Activated CD4-positive, CD25-positive, alpha-beta regulatory T cell treated with anti-CD3 and anti-CD28 coated beads, Interleukin-2, amount 50 U/mL, for 72 hours (primary cell): ENCODE measurements at regions not wholly inside any gene's neighbourhood (a gene's known extent, or its start where the extent isn't known, plus 50 kb on each side); places are given as distances from the start of the nearest gene placed in this dataset.
"Not testable (repeated sequence)": the region's sequence is repeated elsewhere in the genome, so short reads cannot be mapped to it uniquely, and the experiment has no call there.

Source experiments
- DNase-seq: peaks from one replicate; pipeline ENCODE4 v3.0.0; 2021

DNA sequence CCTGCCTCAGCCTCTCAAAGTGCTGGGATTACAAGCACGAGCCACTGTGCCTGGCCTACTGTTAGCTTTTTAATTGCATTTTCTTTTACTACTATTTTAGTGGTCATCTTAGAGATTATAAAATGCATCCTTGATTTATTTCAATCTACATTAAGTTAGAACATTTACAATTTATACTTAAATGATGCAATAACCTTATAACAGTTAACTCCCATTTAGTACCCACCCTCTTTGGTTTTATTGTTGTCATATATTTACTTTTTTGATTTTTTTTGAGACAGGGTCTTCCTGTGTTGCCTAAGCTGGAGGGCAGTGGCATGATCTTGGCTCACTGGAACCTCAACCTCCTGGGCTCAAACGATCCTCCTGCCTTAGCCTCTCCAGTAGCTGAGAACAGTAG, 77.3 kb downstream of the PPCDC start:
- no peak for DNase-seq

DNA sequence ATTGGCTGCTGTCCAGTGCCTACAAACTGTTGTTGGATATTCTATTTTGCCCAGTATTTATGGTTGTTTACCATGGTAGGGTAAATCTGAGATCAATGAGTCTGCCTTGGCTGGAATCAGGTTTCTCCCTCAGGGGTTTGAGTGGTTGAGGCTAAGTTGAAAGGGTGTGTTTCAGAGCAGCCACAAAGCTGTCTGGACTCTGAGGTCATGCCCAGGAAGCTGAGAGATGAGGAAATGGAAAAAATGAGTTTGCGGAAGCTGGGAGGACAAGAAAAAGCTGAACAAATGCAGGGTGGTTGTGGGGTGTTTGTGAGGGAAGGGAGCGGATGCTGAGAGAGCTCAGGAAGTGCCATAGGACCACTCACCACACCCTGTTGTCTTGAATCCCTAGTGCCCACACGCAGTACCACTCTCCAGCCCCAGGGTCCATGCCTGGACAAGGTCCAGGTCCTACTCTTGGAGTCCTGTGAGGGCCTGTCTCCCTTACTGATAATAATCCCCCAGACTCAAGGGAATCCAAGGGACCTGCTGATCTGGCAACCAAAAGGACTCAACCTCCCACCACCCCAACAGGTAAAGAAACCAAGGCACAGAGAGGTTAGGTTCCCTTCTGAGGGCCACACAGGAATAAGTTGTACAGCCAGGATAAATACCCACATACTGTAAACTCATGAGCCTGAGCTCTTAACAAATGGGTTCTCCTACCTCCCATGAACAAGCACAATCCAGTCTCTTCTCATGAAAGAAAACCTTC, 81.6 kb downstream of the PPCDC start:
- DNase-seq, result no peak

DNA sequence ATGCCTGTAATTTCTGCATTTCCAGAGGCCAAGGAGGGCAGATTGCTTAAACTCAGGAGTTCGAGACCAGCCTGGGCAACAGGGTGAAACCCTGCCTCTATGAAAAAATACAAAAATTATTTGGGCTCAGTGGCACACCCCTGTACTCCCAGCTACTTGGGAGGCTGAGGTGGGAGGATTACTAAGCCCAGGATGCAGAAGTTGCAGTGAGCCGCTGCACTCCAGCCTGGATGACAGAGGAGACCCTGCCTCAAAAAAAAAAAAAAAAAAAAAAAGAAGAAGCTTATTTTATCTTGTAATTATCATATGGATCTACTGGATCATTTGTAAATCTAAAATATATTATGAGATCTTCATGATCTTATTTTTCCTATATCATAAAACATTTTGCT, 84.1 kb downstream of the PPCDC start:
- no peak for DNase-seq

DNA sequence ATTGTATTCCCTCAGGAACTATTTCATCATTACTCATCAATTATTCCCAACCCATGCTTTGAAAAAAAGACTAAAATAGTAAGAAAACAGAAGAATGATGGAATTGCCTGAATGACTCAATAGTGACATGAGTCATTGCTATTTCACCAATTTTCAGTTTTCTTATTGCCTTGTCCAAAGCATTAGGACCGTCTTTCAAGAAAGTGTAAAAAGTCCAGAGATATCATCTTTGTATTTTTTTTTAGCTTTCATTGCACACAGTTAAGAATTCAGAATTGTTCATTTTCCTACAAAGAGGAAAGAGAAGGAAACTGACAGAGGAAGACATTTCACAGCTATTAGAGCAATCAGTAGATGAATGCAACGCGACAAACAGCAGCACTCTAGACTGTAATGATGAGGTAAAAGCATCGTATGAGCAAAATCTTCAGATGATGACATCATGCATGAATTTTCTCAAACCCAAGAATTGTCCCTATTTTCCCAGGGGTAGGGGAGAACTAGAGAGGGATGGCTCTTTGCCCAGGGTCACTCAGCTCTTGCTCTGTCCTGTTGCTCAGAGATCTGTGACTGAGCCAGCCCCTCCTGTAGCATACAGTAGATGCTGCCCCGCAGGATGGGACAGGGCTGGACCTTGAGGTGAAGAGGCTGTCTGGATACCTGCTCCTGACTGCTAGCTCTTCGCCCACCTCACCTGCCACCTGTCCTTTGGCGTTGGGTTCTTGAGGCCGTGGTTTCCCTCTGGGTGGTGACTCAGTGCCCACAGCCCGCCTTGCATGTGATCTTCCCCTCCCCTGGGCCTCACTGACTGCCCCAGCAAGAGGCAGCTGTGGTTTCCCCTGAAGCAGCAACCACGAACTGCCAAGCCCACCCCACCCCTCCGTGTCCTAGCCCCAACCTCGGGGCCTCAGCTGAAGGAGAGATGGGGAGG, 84.8 kb downstream of the PPCDC start:
- DNase-seq, result peak; percentile 69

DNA sequence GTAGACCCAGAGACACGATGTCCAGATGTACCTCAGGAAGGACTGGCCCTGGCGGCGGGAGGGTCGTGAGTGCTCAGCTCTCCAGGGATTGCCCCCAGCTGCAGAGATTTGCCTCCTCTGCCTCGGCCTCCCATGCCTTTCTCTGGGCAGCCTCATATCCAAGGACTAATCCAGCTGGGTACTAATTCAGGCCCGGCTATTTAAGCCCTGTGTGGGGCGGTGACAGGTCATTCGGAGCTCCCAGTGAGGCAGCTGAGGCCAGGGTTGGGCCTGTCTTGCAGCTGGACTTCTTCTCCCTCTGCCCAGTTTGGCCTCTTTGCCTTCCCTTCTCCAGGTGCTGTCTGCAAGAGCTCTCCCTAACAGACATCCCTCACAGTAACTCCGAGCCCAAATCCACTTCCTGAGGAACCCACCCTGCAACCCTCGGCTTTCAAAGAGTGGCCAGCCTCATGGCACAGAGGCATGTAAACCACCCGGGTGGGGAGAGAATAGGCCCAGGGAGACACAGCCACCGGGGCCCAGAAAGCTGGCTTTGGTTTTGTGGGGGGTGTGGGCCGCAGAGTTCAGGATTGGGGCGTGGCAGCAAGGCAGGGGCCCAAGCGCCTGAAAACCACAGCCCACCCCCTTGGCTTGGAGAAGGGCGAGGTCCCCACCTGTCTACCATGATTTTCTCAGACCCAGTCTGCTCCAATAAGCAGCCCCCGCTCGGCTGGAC, 85.8 kb downstream of the PPCDC start:
- no peak for DNase-seq

DNA sequence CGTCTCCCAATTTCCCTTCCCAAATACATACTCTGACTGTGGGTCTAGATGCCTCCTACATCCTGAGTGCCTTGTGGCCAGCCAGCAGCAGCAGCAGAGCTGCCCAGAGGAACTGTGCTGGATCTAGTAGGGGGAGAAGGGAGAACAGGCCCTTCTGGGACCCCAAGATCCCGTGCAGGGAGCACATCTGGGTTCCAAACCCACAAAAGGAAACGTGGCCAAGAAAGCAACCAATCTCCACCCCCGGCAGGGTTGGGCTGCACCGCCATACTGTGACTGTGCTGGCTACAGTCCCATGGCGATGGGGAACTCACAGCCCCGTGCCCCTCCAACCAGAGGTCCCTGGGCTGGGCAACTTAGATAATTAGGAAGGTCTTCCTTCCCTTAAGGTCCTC, 86.3 kb downstream of the PPCDC start:
- no peak for DNase-seq

DNA sequence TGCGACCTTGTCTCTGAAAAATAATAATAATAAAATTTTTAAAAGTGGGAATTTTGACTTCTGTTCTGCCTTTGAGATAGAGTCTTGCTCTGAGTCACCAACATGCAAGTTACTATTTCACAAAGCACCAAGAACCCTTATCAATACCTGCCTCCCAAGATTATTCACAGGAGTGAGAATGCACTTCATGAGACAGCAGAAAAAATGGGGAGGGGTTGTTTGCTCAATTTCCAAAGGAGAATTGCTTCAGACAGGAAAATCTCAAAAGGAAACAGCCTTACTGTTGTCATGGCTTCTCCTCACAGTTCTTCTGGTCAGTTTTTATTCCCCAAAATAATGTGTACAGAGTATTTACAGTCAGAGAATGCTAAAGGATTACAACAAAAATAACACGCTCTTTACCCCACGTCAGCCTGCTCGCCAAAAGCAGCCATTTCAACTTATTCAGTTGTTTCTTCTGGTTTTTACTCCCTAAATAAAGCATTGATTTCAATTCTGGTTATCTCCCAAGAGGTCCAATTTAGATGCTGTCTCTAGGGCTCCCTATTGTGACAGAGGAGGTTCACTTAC, 89.0 kb downstream of the PPCDC start:
- no peak for DNase-seq

DNA sequence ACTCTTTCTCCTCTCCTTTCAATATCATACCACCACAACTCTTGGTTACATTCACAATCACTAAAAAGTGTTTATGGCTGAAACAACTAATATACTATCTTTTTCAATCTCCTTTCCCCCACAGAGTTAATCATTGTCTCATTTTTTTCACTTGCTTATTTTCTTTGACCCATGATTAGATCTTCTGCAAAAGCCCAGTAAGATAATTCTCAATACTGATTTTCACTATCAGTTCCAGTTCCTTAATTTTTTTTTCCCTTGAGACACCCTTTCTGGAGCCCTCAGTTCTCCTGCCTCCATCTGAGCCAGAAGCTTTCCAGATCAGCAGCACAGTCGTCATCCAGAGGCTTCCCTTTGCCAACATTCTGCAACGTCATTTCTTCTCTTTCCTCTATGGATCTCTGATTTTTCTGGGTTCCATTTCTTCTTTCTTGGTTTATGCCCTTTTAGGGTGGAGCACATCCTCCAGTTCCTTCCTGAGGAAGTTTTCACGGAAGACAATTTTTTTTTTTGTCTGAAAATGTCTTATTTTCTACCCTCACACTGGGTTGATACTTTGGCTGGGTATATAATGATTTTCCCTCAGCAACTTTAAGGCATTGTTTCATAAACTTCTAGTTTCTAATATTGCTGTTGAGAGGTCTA, 88.7 kb upstream of the C15orf39 start:
- no peak for DNase-seq

DNA sequence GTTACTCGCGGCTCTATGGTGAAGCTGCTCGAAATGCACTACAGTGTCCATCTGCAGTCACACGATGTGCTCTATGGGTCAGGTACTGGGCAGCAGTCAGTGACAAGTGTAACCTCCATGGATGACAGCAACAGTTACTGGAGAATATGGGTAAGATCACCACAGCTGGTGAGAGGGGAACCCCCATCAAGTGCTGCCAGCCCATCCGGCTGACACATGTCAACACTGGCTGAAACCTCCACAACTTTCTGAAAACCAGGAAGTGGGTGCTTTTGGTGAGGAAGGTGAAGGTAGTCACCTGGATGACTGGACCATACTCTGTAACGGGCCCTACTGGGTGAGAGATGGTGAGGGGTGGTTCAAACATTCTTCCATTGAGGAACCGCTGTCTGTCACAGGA, 87.4 kb upstream of the C15orf39 start:
- DNase-seq, result no peak

DNA sequence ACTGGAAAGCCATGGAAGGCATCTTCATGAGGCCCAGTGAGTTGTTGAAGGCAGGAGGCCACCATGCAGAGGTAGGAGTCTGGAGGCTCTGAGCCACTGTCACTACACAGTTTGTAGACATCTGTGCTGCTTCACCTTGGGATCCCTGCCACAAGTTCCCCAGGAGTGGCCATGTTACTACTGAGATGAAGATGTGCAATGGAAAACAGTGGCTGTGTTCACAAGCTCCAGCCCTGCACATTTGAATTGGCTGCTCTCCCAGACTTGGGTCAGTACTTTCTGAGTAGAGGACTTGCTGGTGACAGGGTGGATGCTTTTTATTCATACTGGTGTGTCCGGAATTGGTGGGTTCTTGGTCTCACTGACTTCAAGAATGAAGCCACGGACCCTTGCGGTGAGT, 86.9 kb upstream of the C15orf39 start:
- DNase-seq, result no peak

DNA sequence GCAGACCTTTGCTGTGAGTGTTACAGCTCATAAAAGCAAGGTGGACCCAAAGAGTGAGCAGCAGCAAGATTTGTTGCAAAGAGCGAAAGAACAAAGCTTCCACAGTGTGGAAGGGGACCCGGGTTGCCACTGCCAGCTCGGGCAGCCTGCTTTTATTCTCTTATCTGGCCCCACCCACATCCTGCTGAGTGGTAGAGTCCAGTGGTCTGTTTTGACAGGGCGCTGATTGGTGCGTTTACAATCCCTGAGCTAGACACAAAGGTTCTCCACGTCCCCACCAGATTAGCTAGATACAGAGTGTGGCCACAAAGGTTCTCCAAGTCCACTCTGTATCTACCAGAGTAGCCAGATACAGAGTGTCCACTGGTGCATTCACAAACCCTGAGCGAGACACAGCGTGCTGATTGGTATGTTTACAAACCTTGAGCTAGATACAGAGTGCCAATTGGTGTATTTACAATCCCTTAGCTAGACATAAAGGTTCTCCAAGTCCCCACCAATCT, 86.2 kb upstream of the C15orf39 start:
- not testable (repeated sequence) for DNase-seq

DNA sequence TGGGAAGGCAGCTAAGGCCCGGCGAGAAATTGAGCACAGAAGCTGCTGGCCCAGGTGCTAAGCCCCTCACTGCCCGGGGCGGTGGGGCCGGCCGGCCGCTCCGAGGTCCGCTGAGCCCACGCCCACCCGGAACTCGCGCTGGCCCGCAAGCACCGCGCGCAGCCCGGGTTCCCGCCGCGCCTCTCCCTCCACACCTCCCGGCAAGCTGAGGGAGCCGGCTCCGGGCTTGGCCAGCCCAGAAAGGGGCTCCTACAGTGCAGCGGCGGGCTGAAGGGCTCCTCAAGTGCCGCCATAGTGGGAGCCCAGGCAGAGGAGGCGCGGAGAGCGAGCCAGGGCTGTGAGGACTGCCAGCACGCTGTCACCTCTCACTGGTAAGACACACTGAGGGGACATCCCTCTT, 85.5 kb upstream of the C15orf39 start:
- DNase-seq, result not testable (repeated sequence)

DNA sequence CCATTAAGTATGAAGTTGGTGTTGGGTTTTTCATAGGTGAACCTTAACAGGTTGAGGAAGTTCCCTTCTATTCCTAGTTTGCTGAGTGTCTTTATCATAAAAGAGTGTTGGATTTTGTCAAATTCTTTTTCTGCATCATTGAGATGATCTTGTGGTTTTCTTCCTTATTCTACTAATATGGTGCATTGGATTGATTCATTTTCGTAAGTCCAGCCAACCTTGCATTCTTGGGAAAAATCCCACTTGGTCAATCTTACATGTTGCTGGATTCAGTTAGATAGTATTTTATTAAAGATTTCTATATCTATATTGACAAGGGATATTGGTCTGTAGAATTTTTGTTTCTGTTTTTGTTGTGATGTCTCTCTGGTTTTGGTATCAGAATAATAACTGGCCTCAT, 83.7 kb upstream of the C15orf39 start:
- no peak for DNase-seq

DNA sequence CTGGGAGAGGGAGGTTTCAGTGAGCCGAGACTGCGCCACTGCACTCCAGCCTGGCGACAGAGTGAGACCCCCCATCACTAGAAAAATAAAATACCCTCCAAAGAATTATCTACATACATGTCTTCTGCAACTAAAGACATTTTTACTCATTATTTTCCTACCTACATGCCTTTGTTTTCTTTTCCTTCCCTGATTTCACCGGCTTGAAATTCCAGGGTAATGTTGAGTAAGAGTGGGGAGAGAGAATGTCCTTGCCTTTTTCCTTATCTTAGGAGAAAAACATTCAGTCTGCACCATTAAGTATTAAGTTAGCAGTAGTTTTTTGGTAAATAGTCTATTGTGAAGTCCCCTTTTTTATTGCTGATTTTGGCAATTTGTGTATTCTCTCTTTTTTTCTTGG, 82.4 kb upstream of the C15orf39 start:
- not testable (repeated sequence) for DNase-seq

DNA sequence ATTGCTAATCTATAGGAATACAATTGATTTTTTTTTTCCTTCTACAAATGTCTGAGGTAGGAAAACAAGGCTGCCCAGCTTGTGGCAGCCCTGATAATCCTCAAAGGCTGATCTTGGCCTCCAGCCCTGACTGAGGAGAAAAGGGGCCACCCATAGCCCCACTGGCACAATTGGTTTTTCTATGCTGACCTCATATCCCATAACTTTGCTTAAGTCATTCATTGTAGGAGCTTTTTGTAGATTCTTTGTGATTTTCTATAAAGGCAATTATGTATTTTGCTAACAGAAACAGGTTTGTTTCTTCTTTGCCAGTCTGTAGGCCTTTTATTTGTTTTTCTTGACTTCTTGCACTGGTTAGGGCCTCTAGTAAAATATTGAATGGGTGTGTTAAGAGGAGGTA, 80.2 kb upstream of the C15orf39 start:
- DNase-seq, result no peak

DNA sequence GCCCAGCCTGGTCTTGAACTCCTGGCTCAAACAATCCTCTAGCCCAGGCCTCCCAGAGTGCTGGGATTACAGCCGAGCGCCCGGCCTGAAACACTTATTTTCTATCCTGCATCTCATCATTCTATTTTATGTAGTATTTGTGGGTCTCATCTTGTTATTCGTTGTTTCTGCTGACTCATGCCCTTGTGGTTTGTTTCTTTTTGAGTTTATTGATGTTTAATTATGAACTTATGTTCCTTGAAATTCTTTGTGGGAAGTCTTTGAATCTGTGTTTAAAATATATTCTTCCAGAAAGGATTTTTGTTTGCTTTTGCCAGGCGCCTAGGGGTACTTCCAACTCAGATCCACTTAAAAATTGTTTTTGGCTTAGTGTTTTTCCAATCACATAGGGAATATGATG, 78.3 kb upstream of the C15orf39 start:
- no peak for DNase-seq

DNA sequence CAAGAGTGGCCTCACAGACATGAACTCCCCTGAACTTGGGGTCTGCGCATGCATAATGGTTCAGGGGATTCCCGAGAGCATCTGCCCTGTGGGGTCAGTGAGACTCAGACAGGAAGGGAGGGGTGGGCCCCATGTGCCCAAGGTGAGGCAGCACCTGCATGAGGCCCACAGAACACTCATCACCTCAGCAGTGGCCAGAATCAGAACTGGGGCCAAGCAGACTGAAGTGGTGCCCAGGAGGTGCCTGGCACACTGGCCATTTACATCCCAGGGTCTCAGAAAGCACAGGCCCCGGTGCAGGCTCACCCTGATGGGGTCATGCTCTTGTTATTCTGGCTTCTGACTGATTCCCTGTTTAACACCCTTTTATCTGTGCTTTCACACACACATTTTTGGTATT, 77.4 kb upstream of the C15orf39 start:
- DNase-seq, result not testable (repeated sequence)

DNA sequence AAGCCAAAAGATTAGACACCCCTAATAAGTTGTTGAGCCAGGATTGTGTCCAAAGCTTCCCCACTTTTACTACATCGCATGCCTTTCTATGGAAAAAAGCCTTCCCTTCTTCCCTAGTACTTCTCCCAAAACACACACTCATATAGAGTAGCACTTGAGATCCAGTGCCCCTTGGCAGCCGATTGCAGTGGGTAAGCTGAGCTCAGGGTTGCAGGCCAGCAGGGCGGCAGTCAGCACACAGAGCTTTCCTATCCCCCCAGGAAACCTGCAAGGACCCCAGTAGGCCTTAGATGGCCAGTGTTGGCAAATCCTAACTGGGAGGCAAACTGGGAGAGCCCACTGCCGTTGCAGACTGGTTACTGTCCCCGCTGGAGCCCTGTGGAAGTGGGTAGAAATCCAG, 75.7 kb upstream of the C15orf39 start:
- DNase-seq, result no peak

DNA sequence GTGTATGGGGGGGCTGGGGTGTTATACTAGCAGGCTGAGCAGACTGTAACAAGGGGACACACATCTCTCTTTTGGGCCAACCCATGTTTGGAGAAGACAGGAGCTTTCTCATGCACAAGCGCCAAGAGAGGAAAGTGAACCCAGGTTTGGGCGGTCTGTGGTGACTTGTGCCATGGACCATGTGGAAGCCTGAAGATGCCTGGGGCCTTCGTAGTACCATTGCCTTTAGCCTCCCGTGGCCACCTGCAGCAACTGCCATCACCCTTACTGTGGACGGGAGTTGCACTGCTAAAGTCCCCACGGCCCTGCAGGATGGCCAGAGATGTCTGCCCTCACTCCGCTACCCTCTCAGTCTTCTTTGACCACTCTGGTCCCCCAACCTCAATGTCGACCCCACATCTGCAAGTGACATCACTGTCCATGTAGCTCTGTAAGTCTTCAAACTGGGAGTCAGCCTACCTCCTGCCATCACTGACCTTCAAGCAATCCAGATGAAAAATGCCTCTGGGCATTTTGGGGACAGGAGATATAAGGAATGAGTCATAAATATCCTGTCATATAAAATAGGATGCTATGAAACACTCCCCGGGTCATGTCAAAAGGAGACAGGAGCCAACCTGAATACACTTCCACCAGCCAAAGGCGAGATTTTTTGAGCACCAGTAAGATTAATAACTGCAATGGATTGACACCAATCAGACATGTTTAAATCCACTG, 74.7 kb upstream of the C15orf39 start:
- no peak for DNase-seq

DNA sequence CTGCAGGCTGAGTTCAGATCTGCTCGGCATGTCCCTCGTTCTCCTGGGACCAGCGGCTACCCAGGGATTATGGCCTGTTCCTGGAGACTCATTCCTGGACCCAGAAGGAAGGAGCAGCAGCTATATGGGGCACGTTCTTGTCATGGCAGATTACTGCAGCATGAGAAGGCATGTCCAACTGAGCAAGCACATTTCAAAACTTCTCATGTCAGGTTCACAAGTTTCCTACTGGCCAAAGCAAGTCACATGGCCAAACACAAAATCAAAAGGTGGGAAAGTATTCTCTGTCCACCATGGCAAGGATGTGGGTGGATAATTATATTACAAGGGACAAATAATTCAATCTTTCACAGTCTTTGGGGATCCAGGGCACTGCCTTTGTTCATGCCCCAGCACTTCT, 71.9 kb upstream of the C15orf39 start:
- no peak for DNase-seq

DNA sequence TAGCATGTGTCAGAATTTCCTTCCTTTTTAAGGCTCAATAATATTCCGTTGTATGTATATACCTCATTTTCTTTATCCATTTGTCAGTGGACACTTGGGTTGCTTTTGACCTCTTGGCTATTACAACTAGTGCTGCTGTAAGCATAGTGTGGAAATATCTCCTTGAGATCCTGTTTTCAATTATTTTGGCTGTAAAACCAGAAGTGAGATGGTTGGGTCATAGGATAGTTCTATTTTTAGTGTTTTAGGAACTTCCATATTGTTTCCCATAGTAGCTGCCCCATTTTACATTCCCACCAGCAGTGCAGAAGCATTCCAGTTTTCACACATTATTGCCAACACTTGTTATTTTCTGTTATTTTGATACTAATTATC, 70.4 kb upstream of the C15orf39 start:
- DNase-seq, result no peak

DNA sequence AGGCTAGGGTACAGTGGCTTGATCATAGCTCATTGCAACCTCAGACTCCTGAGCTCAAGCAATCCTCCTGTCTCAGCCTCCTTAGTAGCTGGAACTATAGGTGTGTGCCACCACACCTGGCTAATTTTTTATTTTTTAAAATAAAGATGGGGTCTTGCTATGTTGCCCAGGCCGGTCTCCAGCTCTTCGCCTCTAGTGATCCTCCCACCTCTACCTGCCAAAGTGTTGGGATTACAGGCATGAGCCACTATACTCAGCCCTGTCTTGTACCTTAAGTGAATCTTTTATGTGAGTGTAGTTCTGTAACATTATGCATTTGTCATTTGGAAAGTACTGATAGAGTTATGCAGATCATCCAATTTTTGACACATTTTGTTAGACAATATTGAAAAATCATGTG, 66.9 kb upstream of the C15orf39 start:
- DNase-seq, result no peak
